Left lobe of liver (tissue), 2 donors: ENCODE measurements at regions not wholly inside any gene's neighbourhood (a gene's known extent, or its start where the extent isn't known, plus 50 kb on each side); places are given as distances from the start of the nearest gene placed in this dataset.
"Not testable (repeated sequence)": the region's sequence is repeated elsewhere in the genome, so short reads cannot be mapped to it uniquely, and the experiment has no call there.

Experiments used
- ATAC-seq: fragments of 200-7000 bp; cut with Tn5 transposase; one replicate; pipeline ENCODE4 v1.9.1; 2020; ENCODE audit warnings: mild to moderate bottlenecking, moderate library complexity
- DNase-seq: peaks from one replicate; pipeline ENCODE4 v3.0.0-alpha.2; 2020; ENCODE audit warnings: low spot score
- donor health status: DM: no; HTN: no; CAD: no; lungs with moderate emphysema.
- donor health status: DM: no; HTN: yes; CAD: no.

DNA sequence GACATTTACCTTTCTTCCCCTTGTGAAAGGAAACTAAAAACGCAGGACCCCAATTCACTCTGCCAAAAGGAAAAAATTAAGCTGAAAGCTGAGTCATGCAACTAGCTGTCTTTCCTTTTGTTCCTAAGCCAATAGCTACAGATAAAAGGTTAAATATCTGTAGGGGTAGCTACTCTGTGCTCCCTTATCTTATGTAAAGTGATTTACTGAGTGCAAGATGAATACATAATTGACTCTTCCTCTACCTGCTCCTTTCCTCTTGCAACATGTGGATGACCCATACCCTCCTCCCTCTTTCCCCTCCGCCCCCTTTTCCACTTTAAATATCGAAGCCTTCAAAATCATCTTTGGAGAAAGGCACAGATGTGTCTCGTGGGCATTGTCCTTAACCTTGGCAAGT lies 68.0 kb upstream of the ZNF157 start:
- no peak for ATAC-seq
- no peak for DNase-seq

DNA sequence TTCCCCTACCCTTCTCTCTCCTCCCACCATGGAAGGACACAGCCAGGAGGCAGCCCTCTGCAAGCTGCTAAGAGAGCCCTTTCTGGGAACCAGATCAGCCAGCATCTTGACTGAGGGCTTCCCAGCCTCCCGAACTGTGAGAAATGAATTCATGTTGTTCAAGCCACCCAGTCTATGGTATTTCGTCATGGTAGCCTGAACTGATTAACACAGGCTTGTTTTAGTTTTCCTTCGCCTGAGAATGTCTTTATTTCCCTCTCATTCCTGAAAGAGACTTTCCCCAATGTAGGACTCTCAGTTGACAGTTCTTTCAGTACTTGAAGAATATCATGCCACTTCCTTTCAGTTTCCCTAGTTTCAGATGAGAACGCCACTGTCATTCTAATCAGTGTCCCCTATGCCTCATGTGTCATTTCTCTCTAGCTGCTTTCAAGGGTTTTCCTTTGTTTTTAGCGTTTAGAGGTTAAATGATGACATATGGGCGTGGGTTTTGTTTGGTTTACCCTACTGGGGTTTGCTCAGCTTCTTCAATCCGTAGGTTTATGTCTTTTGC lies 63.8 kb upstream of the ZNF157 start:
- DNase-seq, ATAC-seq: not testable (repeated sequence)

DNA sequence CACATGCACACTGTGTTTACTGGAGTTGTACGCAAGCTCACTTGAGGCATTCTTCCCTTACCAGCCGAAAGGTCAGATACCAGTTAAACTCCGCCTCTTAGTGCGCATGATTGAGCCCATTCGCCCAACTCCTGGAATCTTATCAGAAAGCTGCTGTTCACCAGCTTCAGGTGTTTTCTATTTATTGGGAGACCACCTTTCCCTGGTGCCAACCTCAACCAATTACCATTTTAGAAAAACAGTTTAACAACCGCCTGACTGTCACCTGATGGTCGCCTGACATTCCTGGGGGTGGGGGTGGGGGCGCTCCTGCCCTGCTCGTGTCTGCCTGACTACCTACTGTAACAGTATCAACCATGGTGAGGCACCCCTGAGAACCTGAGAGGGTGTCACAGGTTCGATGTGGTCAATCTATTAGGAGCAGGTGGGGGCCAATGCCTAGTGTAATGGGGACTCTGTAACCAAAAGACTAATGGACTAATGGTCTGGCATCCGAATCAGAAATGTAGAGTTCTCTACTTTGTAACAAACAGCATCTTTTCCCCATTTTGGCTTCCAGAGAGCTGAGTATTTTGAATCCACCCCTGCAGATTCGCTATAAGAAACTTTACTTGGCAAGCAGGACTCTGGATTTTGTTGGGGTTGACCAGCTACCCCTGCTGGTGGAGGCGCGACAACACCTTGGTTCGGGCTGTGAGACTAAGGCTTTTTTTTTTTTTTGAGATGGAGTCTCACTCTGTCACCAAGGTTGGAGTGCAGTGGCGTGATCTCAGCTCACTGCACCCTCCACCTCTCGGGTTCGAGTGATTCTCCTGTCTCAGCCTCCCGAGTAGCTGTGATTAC lies 58.2 kb upstream of the ZNF157 start:
- ATAC-seq (peak; percentile 83), DNase-seq (no peak)

- no peak for ATAC-seq
- no peak for DNase-seq
Observed at GRCh38 chrX:47313056-47313455, 57.3 kb upstream of the ZNF157 start.

GRCh38 chrX:47316276-47317025 lies 53.9 kb upstream of the ZNF157 start:
- no peak for ATAC-seq
- DNase-seq, result no peak
